Glutamatergic neuron (in vitro differentiated cells): ENCODE measurements at regions not wholly inside any gene's neighbourhood (a gene's known extent, or its start where the extent isn't known, plus 50 kb on each side); places are given as distances from the start of the nearest gene placed in this dataset.

Experiments
- DNase-seq: peaks from one replicate; pipeline ENCODE4 v3.0.0; 2022
- H3K27ac Mint-ChIP-seq: one replicate; pipeline ENCODE4 v1.8.0; 2020; ENCODE audit warnings: mild to moderate bottlenecking, mixed read lengths, inconsistent platforms; ENCODE audit not compliant: unreplicated experiment
- H3K27me3 Mint-ChIP-seq: one replicate; pipeline ENCODE4 v1.8.0; 2020; ENCODE audit warnings: mild to moderate bottlenecking, moderate library complexity, mixed read lengths, inconsistent platforms; ENCODE audit not compliant: unreplicated experiment
- H3K36me3 Mint-ChIP-seq: one replicate; pipeline ENCODE4 v1.8.0; 2020; ENCODE audit warnings: mild to moderate bottlenecking, mixed read lengths, inconsistent platforms; ENCODE audit not compliant: unreplicated experiment
- H3K4me1 Mint-ChIP-seq: one replicate; pipeline ENCODE4 v1.8.0; 2020; ENCODE audit warnings: mild to moderate bottlenecking, low read depth, mixed read lengths, inconsistent platforms; ENCODE audit not compliant: unreplicated experiment
- H3K4me3 Mint-ChIP-seq: one replicate; pipeline ENCODE4 v1.8.0; 2020; ENCODE audit warnings: mild to moderate bottlenecking, mixed read lengths, inconsistent platforms; ENCODE audit not compliant: unreplicated experiment
- H3K9me3 Mint-ChIP-seq: one replicate; pipeline ENCODE4 v1.8.0; 2020; ENCODE audit warnings: mild to moderate bottlenecking, moderate library complexity, mixed read lengths, inconsistent platforms; ENCODE audit not compliant: unreplicated experiment
- CTCF ChIP-seq: fragments of 200-600 bp; sonication (generic); IDR thresholded peaks from one replicate; pipeline ENCODE4 v1.5.0; 2021; ENCODE audit not compliant: partially characterized antibody, unreplicated experiment

GRCh38 chr1:214154596-214155292, 126.2 kb upstream of the SMYD2 start:
- Mint-ChIP-seq H3K36me3 (peaks cover 11% of the 10 kb centered on the region), H3K9me3 (peaks cover 2% of the 10 kb centered on the region), H3K4me1 (peaks cover 19% of the 10 kb centered on the region), H3K27me3 (peaks cover 2% of the 10 kb centered on the region), H3K4me3 (no peak overlapping the region), H3K27ac (no peak overlapping the region)
- no peak for TF ChIP-seq CTCF
- no peak for DNase-seq

- no peak overlapping the region for H3K27ac Mint-ChIP-seq
- DNase-seq = no peak
- peaks cover 2% of the 10 kb centered on the region for H3K9me3 Mint-ChIP-seq
- no peak for TF ChIP-seq CTCF
- H3K27me3 Mint-ChIP-seq = peaks cover 2% of the 10 kb centered on the region
- peaks cover 19% of the 10 kb centered on the region for H3K4me1 Mint-ChIP-seq
- H3K36me3 Mint-ChIP-seq = peaks cover 15% of the 10 kb centered on the region
- no peak overlapping the region for H3K4me3 Mint-ChIP-seq
Observed at GRCh38 chr1:214155987-214156625, 124.9 kb upstream of the SMYD2 start.

GRCh38 chr1:214164173-214164572, 116.8 kb upstream of the SMYD2 start:
- Mint-ChIP-seq H3K4me3 (no peak overlapping the region), H3K4me1 (peaks cover 17% of the 10 kb centered on the region), H3K27me3 (peaks cover 1% of the 10 kb centered on the region), H3K27ac (no peak overlapping the region), H3K36me3 (peaks cover 10% of the 10 kb centered on the region), H3K9me3 (no peaks in the 10 kb centered on the region)
- DNase-seq = no peak
- no peak for TF ChIP-seq CTCF

GRCh38 chr1:214165850-214166374, 115.0 kb upstream of the SMYD2 start:
- no peaks in the 10 kb centered on the region for H3K9me3 Mint-ChIP-seq
- no peak overlapping the region for H3K27ac Mint-ChIP-seq
- peaks cover 17% of the 10 kb centered on the region for H3K4me1 Mint-ChIP-seq
- H3K4me3 Mint-ChIP-seq = no peak overlapping the region
- no peak for DNase-seq
- H3K27me3 Mint-ChIP-seq = peaks cover 1% of the 10 kb centered on the region
- TF ChIP-seq CTCF = no peak
- no peaks in the 10 kb centered on the region for H3K36me3 Mint-ChIP-seq
